PC-3 (cell line): ENCODE measurements at regions not wholly inside any gene's neighbourhood (a gene's known extent, or its start where the extent isn't known, plus 50 kb on each side); places are given as distances from the start of the nearest gene placed in this dataset.

Experiments used
- ATAC-seq: fragments of 200-7000 bp; cut with Tn5 transposase; 2 replicates; pipeline ENCODE4 v1.9.1; 2020; ENCODE audit warnings: mild to moderate bottlenecking, moderate library complexity
- BruUV-seq: library from RNA; stranded (reverse); fragments of 400-500 nt; replicated peaks from 2 replicates; lab custom pipeline; 2021; lab: Mats Ljungman, UMichigan
- CTCF ChIA-PET: fragments of 300-600 bp; sonication (Branson Sonifier 250); formaldehyde crosslinking; loops from one replicate; lab custom pipeline; 2022; ENCODE audit warnings: antibody characterized with exemption; lab: Charles Lee
- POLR2A ChIA-PET: fragments of 300-600 bp; sonication (Branson Sonifier 250); formaldehyde crosslinking; loops from one replicate; lab custom pipeline; 2022; ENCODE audit warnings: antibody characterized with exemption; ENCODE audit not compliant: unreplicated experiment; lab: Charles Lee
- DNase-seq: peaks from one replicate; pipeline ENCODE4 v3.0.0-alpha.2; 2015
- H2AFZ ChIP-seq: fragments of 300-600 bp; sonication (generic); 2 replicates; pipeline ENCODE4 v1.6.0; 2016; ENCODE audit warnings: antibody characterized with exemption, low read length
- H3F3A ChIP-seq: fragments of 300-600 bp; sonication (generic); one replicate; pipeline ENCODE4 v1.6.0; 2017; ENCODE audit warnings: antibody characterized with exemption, low read length, control low read depth, mild to moderate bottlenecking; ENCODE audit not compliant: unreplicated experiment
- H3K27ac ChIP-seq: fragments of 300-600 bp; sonication (generic); 2 replicates; pipeline ENCODE4 v1.5.1; 2016; ENCODE audit warnings: mild to moderate bottlenecking, low read length
- H3K27me3 ChIP-seq: fragments of 300-600 bp; sonication (generic); 2 replicates; pipeline ENCODE4 v1.6.1; 2016; ENCODE audit warnings: low read length, mixed read lengths
- H3K36me3 ChIP-seq: fragments of 300-600 bp; sonication (generic); 2 replicates; pipeline ENCODE4 v1.6.1; 2016; ENCODE audit warnings: low read depth, mixed run types, low read length, mixed read lengths
- H3K4me1 ChIP-seq: fragments of 300-600 bp; sonication (generic); 2 replicates; pipeline ENCODE4 v1.5.1; 2016; ENCODE audit warnings: low read length; ENCODE audit not compliant: insufficient read depth
- H3K4me2 ChIP-seq: fragments of 300-600 bp; sonication (generic); 2 replicates; pipeline ENCODE4 v1.6.0; 2016; ENCODE audit warnings: low read length
- H3K4me3 ChIP-seq: fragments of 300-600 bp; sonication (generic); 2 replicates; pipeline ENCODE4 v1.5.1; 2016; ENCODE audit warnings: mild to moderate bottlenecking, low read length, mixed read lengths
- H3K79me2 ChIP-seq: fragments of 300-600 bp; sonication (generic); 2 replicates; pipeline ENCODE4 v1.6.1; 2017; ENCODE audit warnings: low read length, mixed read lengths
- H3K9ac ChIP-seq: fragments of 300-600 bp; sonication (generic); 2 replicates; pipeline ENCODE4 v1.6.0; 2016; ENCODE audit warnings: mild to moderate bottlenecking, low read length
- H3K9me2 ChIP-seq: fragments of 300-600 bp; sonication (generic); replicated peaks from 2 replicates; pipeline ENCODE4 v1.6.1; 2016; ENCODE audit warnings: mixed run types, low read length, mixed read lengths
- H3K9me3 ChIP-seq: fragments of 300-600 bp; sonication (generic); 2 replicates; pipeline ENCODE4 v1.6.1; 2016; ENCODE audit warnings: low read length, mixed read lengths
- H4K20me1 ChIP-seq: fragments of 300-600 bp; sonication (generic); 2 replicates; pipeline ENCODE4 v1.6.1; 2016; ENCODE audit warnings: low read length, mixed read lengths
- EZH2 ChIP-seq: fragments of 300-600 bp; sonication (generic); IDR thresholded peaks from one replicate; pipeline ENCODE4 v1.6.1; 2017; ENCODE audit warnings: antibody characterized with exemption, mild to moderate bottlenecking, low read length; ENCODE audit not compliant: unreplicated experiment
- EZH2phosphoT487 ChIP-seq: fragments of 300-600 bp; sonication (generic); IDR thresholded peaks from 2 replicates; pipeline ENCODE4 v1.6.1; 2018; ENCODE audit warnings: mild to moderate bottlenecking, antibody characterized with exemption, low read length, borderline replicate concordance
- intact Hi-C: fragments of 100-400 bp; cut with micrococcal nuclease; formaldehyde crosslinking; loops from 2 replicates; pipeline ENCODE4 v1.9.0; 2023
- TF ChIP-seq, protein P1 (sequence below): fragments of 300-600 bp; sonication (generic); conservative IDR thresholded peaks from 2 replicates; pipeline ENCODE4 v1.5.1; 2017; ENCODE audit warnings: antibody characterized with exemption, low read depth, mild to moderate bottlenecking, low read length

DNA sequence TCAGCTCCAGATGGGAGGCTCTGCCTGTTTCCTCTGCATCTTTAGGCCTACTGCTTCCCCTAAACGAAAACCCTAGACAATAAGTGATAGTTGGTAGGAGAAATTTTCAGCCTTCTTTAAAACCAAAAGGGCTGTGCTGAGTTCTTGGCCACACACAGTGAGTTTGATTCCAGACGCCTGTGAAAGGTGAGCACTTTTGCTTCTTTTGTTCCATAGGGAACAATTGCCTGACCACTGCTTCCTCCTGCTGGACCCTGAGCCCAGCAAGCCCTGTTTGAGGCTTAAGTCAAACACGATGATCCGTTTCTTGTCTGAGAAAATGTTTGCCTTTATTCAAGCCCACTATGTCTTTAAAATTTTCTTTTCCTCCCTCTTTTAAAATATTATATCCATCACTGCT is 493.9 kb downstream of the ZIC1 start:
- H3K9me3 ChIP-seq: peaks cover 6% of the 10 kb centered on the region; the same call in 1 of the 2 replicates
- H3F3A ChIP-seq: no peaks in the 10 kb centered on the region
- intact Hi-C loops: no loop called here
- H3K9ac ChIP-seq: no peak overlapping the region
- TF ChIP-seq, protein P1, sequence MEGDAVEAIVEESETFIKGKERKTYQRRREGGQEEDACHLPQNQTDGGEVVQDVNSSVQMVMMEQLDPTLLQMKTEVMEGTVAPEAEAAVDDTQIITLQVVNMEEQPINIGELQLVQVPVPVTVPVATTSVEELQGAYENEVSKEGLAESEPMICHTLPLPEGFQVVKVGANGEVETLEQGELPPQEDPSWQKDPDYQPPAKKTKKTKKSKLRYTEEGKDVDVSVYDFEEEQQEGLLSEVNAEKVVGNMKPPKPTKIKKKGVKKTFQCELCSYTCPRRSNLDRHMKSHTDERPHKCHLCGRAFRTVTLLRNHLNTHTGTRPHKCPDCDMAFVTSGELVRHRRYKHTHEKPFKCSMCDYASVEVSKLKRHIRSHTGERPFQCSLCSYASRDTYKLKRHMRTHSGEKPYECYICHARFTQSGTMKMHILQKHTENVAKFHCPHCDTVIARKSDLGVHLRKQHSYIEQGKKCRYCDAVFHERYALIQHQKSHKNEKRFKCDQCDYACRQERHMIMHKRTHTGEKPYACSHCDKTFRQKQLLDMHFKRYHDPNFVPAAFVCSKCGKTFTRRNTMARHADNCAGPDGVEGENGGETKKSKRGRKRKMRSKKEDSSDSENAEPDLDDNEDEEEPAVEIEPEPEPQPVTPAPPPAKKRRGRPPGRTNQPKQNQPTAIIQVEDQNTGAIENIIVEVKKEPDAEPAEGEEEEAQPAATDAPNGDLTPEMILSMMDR: no peak
- TF ChIP-seq EZH2 (no peak), EZH2phosphoT487 (no peak)
- no peaks in the 10 kb centered on the region for H4K20me1 ChIP-seq
- H3K36me3 ChIP-seq: no peaks in the 10 kb centered on the region
- no TSS peak for BruUV-seq
- peaks cover 9% of the 10 kb centered on the region; the same call in 1 of the 2 replicates for H3K4me1 ChIP-seq
- no peaks in the 10 kb centered on the region for H3K9me2 ChIP-seq
- no peaks in the 10 kb centered on the region for H3K27me3 ChIP-seq
- no peaks in the 10 kb centered on the region for H3K79me2 ChIP-seq
- no peak for ATAC-seq
- POLR2A ChIA-PET: no interaction called here
- CTCF ChIA-PET: no interaction called here
- H2AFZ ChIP-seq: no peak overlapping the region
- DNase-seq: no peak
- H3K4me3 ChIP-seq: no peak overlapping the region
- H3K27ac ChIP-seq: no peak overlapping the region
- H3K4me2 ChIP-seq: no peak overlapping the region

GRCh38 chr3:147904421-147904820 is 495.3 kb downstream of the ZIC1 start:
- Histone ChIP-seq H3K9me3 (peaks cover 6% of the 10 kb centered on the region; the same call in 1 of the 2 replicates), H3K27me3 (no peaks in the 10 kb centered on the region), H3K4me1 (peaks cover 9% of the 10 kb centered on the region; the same call in 1 of the 2 replicates), H2AFZ (no peak overlapping the region), H3F3A (no peaks in the 10 kb centered on the region), H3K36me3 (no peaks in the 10 kb centered on the region), H3K9me2 (no peaks in the 10 kb centered on the region), H3K4me3 (no peak overlapping the region), H3K4me2 (no peak overlapping the region), H3K27ac (no peak overlapping the region), H3K9ac (no peak overlapping the region), H3K79me2 (no peaks in the 10 kb centered on the region), H4K20me1 (no peaks in the 10 kb centered on the region)
- TF ChIP-seq EZH2 (no peak), EZH2phosphoT487 (no peak)
- TF ChIP-seq, protein P1: no peak
- intact Hi-C loops: no loop called here
- CTCF ChIA-PET: no interaction called here
- DNase-seq (no peak), ATAC-seq (no peak)
- no TSS peak for BruUV-seq
- POLR2A ChIA-PET: no interaction called here

GRCh38 chr3:147906285-147906684 is 497.1 kb downstream of the ZIC1 start:
- Histone ChIP-seq H3K79me2 (no peaks in the 10 kb centered on the region), H3K9me2 (no peaks in the 10 kb centered on the region), H3K36me3 (no peaks in the 10 kb centered on the region), H3K27ac (no peak overlapping the region), H2AFZ (no peak overlapping the region), H3K4me1 (peaks cover 9% of the 10 kb centered on the region; the same call in 1 of the 2 replicates), H3K4me2 (no peak overlapping the region), H3F3A (no peaks in the 10 kb centered on the region), H3K4me3 (no peak overlapping the region), H3K9ac (no peak overlapping the region), H4K20me1 (no peaks in the 10 kb centered on the region), H3K9me3 (no peaks in the 10 kb centered on the region), H3K27me3 (no peaks in the 10 kb centered on the region)
- DNase-seq (peak; percentile 69), ATAC-seq (peak; percentile 57)
- ChIA-PET POLR2A (no interaction called here), CTCF (no interaction called here)
- TF ChIP-seq EZH2phosphoT487 (no peak), EZH2 (no peak)
- TF ChIP-seq, protein P1: no peak
- intact Hi-C loops: no loop called here
- BruUV-seq: no TSS peak
